ENCODE measurements at regions not wholly inside any gene's neighbourhood (a gene's known extent, or its start where the extent isn't known, plus 50 kb on each side); places are given as distances from the start of the nearest gene placed in this dataset.

GRCh38 chr1:172980971-172981370 lies 69.8 kb downstream of the TNFSF18 start:
- TF ChIP-seq ELF4 (IDR thresholded peaks at IDR 0.05) = no peak
- no peak for TF ChIP-seq LEF1 (IDR thresholded peaks at IDR 0.05; ENCODE audit: borderline replicate concordance)
- no peak for TF ChIP-seq ARNT (IDR thresholded peaks at IDR 0.05)
- TF ChIP-seq FOXA1 (IDR thresholded peaks at IDR 0.05) = no peak
- no peak for TF ChIP-seq HDGF (IDR thresholded peaks at IDR 0.05; ENCODE audit: borderline replicate concordance)
- TF ChIP-seq FOXK2 (IDR thresholded peaks at IDR 0.05) = no peak
- TF ChIP-seq CTBP1 (IDR thresholded peaks at IDR 0.05; ENCODE audit: borderline replicate concordance) = no peak
- TF ChIP-seq SUZ12 (IDR thresholded peaks at IDR 0.05) = no peak
- TF ChIP-seq BHLHE40 (IDR thresholded peaks at IDR 0.05; ENCODE audit: borderline replicate concordance) = no peak
- no peak for TF ChIP-seq TARDBP (IDR thresholded peaks at IDR 0.05)
- no peak for TF ChIP-seq ZNF384 (IDR thresholded peaks at IDR 0.05)
- no peak for TF ChIP-seq SP1 (IDR thresholded peaks at IDR 0.05)
- TF ChIP-seq, protein P1, sequence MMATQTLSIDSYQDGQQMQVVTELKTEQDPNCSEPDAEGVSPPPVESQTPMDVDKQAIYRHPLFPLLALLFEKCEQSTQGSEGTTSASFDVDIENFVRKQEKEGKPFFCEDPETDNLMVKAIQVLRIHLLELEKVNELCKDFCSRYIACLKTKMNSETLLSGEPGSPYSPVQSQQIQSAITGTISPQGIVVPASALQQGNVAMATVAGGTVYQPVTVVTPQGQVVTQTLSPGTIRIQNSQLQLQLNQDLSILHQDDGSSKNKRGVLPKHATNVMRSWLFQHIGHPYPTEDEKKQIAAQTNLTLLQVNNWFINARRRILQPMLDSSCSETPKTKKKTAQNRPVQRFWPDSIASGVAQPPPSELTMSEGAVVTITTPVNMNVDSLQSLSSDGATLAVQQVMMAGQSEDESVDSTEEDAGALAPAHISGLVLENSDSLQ (IDR thresholded peaks at IDR 0.05) = no peak
- no peak for TF ChIP-seq FOXM1 (IDR thresholded peaks at IDR 0.05; ENCODE audit: borderline replicate concordance)
- no peak for TF ChIP-seq NFRKB (IDR thresholded peaks at IDR 0.05)
- TF ChIP-seq L3MBTL2 (conservative IDR thresholded peaks at IDR 0.05) = no peak
- no peak for DNase-seq (ENCODE audit: extremely low spot score)
- ChIA-PET POLR2A (no interaction called here), CTCF (no interaction called here)

All from HEK293T (cell line).